Activated naive CD8-positive, alpha-beta T cell treated with anti-CD3 and anti-CD28 coated beads, Interleukin-2, amount 10 ng/mL, durations not matched to agents 7 days and 5 days (primary cell): ENCODE measurements at regions not wholly inside any gene's neighbourhood (a gene's known extent, or its start where the extent isn't known, plus 50 kb on each side); places are given as distances from the start of the nearest gene placed in this dataset.
"Not testable (repeated sequence)": the region's sequence is repeated elsewhere in the genome, so short reads cannot be mapped to it uniquely, and the experiment has no call there.

ENCODE experiments used
- ATAC-seq: fragments of 150-1000 bp; cut with Tn5 transposase; one replicate; pipeline ENCODE4 v1.10.0; 2021; ENCODE audit warnings: low read depth, moderate library complexity
- POLR2A ChIA-PET: fragments of 350-600 bp; sonication (Branson Sonifier 250); formaldehyde crosslinking; loops from one replicate; lab custom pipeline; 2021; ENCODE audit warnings: antibody characterized with exemption; lab: Charles Lee
- DNase-seq: peaks from one replicate; pipeline ENCODE4 v3.0.0; 2021
- H3K27ac Mint-ChIP-seq: one replicate; pipeline ENCODE4 v1.8.0; 2022; ENCODE audit warnings: mild to moderate bottlenecking, mixed read lengths
- H3K27me3 Mint-ChIP-seq: one replicate; pipeline ENCODE4 v1.8.0; 2022; ENCODE audit warnings: mild to moderate bottlenecking, moderate library complexity, mixed read lengths
- H3K36me3 Mint-ChIP-seq: one replicate; pipeline ENCODE4 v1.8.0; 2021; ENCODE audit warnings: mild to moderate bottlenecking, mixed read lengths
- H3K4me1 Mint-ChIP-seq: one replicate; pipeline ENCODE4 v1.8.0; 2021; ENCODE audit warnings: mixed read lengths
- H3K4me3 Mint-ChIP-seq: one replicate; pipeline ENCODE4 v1.8.0; 2022; ENCODE audit warnings: mild to moderate bottlenecking, moderate library complexity, mixed read lengths
- H3K9me3 Mint-ChIP-seq: one replicate; pipeline ENCODE4 v1.8.0; 2021; ENCODE audit warnings: mixed read lengths

DNA sequence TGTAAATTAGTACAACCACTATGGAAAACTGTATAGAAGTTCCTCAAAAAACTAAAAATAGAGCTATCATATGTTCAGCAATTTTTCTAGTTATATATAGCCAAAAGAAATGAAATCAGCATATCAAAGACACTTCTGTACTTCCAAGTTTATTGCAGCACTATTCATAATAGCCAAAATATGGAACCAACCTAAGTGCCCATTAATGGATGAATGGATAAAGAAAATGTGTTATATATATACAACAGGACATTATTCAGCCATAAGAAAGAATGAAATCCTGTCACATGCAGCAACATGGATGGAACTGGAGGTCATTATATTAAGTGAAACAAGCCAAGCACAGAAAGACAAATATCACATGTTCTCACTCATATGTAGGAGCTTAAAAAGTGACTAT, 112.6 kb downstream of the MDH1 start:
- ATAC-seq: no peak
- H3K27ac Mint-ChIP-seq: no peak overlapping the region
- no peaks in the 10 kb centered on the region for H3K9me3 Mint-ChIP-seq
- H3K4me1 Mint-ChIP-seq: no peaks in the 10 kb centered on the region
- peaks cover 4% of the 10 kb centered on the region for H3K27me3 Mint-ChIP-seq
- H3K4me3 Mint-ChIP-seq: no peak overlapping the region
- DNase-seq: no peak
- POLR2A ChIA-PET: no interaction called here
- H3K36me3 Mint-ChIP-seq: no peaks in the 10 kb centered on the region

DNA sequence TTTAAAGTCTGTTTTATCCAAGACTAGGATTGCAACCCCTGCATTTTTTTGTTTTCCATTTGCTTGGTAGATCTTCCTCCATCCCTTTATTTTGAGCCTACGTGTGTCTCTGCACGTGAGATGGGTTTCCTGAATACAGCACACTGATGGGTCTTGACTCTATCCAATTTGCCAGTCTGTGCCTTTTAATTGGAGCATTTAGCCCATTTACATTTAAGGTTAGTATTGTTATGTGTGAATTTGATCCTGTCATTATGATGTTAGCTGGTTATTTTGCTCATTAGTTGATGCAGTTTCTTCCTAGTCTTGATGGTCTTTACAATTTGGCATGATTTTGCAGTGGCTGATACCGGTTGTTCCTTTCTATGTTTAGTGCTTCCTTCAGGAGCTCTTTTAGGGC, 117.3 kb downstream of the MDH1 start:
- DNase-seq, H3K36me3 Mint-ChIP-seq, ATAC-seq, H3K4me3 Mint-ChIP-seq, POLR2A ChIA-PET, H3K27ac Mint-ChIP-seq, H3K4me1 Mint-ChIP-seq, H3K9me3 Mint-ChIP-seq, H3K27me3 Mint-ChIP-seq: not testable (repeated sequence)

DNA sequence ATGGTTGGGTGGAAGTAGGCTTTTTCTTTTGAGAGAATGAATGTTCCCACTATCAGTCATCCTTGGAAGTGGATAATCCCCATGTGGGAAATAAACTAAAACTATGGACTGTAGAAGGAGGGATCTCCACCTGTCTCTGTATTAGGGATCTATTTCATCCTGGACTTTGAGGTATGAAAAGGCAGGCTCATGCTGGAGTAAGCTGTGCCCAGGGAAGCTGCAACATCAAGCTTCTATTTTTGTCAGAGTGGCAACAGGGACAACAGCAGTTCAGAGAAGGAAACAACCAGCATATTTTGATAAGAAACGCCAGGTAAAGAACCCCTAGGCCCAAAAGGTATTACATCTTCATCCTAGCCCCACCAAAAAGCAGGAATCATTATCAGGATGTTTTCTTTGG, 122.0 kb downstream of the MDH1 start:
- no peaks in the 10 kb centered on the region for H3K36me3 Mint-ChIP-seq
- H3K9me3 Mint-ChIP-seq: peaks cover 2% of the 10 kb centered on the region
- no peaks in the 10 kb centered on the region for H3K4me1 Mint-ChIP-seq
- DNase-seq (no peak), ATAC-seq (no peak)
- POLR2A ChIA-PET: no interaction called here
- no peaks in the 10 kb centered on the region for H3K27me3 Mint-ChIP-seq
- no peak overlapping the region for H3K27ac Mint-ChIP-seq
- H3K4me3 Mint-ChIP-seq: no peak overlapping the region

DNA sequence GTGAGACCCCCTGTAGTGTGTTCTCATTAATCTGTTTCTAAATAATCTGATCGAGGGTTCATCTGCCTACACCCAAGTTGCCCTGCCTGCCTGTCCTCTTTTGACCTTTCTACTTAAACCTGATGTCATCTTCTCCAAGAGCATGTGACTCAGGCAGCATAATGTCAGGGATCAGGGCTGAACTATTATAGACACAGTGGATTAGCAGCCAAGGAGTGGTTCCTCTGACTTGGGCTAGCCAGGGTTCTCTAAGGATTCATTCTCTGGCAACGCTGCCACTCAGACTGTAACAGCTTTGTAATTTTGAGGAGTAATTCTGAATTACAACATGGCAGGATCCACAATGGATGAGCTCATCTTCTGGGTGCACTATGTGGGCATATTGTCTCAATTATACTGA, 124.0 kb downstream of the MDH1 start:
- Mint-ChIP-seq H3K9me3 (no peaks in the 10 kb centered on the region), H3K27ac (no peak overlapping the region), H3K36me3 (peaks cover 1% of the 10 kb centered on the region), H3K27me3 (no peaks in the 10 kb centered on the region), H3K4me1 (no peaks in the 10 kb centered on the region), H3K4me3 (no peak overlapping the region)
- no peak for DNase-seq
- POLR2A ChIA-PET: no interaction called here
- no peak for ATAC-seq

DNA sequence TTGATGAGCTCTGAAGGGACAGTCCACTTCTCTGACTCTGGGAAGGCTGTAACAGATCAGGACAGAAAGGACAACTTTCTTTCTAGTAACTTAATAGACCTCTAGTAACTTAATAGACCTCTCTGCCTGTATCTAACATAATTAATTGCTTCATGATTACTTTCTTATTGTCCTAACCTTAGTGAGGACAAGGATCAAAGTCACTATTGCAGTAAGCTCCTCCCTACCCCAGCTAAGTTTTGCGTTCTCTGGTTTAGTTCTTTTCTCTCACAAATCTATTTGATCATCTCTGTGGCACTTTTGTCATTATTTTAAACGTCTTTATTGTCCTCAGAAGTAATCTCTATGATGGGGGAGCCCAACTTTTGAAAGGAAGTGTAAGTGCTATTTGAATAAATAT, 125.5 kb upstream of the UGP2 start:
- no peaks in the 10 kb centered on the region for H3K27me3 Mint-ChIP-seq

DNA sequence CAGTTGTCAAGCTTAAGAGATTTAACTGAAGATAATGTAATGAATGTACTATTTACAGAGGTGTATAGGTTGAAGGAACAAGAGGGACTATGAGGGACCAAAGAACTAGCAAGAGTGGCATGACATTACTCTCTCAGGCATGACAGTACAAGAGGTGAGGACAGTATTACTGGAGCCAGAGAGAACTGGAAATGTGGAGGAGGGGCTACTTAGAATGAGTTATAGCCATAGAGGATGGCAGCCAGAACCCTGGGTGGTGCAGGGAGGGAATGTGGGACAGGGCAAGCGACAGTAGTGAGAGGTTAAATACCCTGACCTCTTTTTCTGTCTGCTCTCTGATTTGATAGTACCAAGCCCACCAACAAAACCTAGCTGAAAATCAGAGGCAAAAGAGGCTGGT, 122.6 kb upstream of the UGP2 start:
- POLR2A ChIA-PET: no interaction called here
- peaks cover 3% of the 10 kb centered on the region for H3K9me3 Mint-ChIP-seq
- H3K27ac Mint-ChIP-seq: no peak overlapping the region
- H3K4me1 Mint-ChIP-seq: no peaks in the 10 kb centered on the region
- ATAC-seq: no peak
- no peak for DNase-seq
- H3K4me3 Mint-ChIP-seq: no peak overlapping the region
- no peaks in the 10 kb centered on the region for H3K27me3 Mint-ChIP-seq
- H3K36me3 Mint-ChIP-seq: peaks cover 1% of the 10 kb centered on the region

More for the DNA sequence above, 125.5 kb upstream of the UGP2 start:
- Mint-ChIP-seq H3K36me3 (peaks cover 1% of the 10 kb centered on the region), H3K27ac (no peak overlapping the region), H3K4me3 (no peak overlapping the region), H3K9me3 (peaks cover 1% of the 10 kb centered on the region), H3K4me1 (no peaks in the 10 kb centered on the region)
- POLR2A ChIA-PET: no interaction called here
- no peak for DNase-seq
- no peak for ATAC-seq

GRCh38 chr2:63721082-63721424, 120.6 kb upstream of the UGP2 start:
- Mint-ChIP-seq H3K27me3 (no peaks in the 10 kb centered on the region), H3K9me3 (peaks cover 3% of the 10 kb centered on the region), H3K36me3 (peaks cover 1% of the 10 kb centered on the region), H3K4me1 (no peaks in the 10 kb centered on the region), H3K4me3 (no peak overlapping the region), H3K27ac (no peak overlapping the region)
- ATAC-seq (no peak), DNase-seq (no peak)
- POLR2A ChIA-PET: no interaction called here

DNA sequence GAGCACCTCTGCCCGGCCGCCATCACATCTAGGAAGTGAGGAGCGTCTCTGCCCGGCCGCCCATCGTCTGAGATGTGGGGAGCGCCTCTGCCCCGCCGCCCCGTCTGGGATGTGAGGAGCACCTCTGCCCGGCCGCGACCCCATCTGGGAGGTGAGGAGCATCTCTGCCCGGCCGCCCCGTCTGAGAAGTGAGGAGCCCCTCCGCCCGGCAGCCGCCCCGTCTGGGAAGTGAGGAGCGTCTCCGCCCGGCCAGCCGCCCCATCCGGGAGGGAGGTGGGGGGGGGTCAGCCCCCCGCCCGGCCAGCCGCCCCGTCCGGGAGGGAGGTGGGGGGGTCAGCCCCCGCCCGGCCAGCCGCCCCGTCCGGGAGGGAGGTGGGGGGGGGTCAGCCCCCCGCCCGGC, 119.4 kb upstream of the UGP2 start:
- H3K4me1 Mint-ChIP-seq, H3K4me3 Mint-ChIP-seq, H3K36me3 Mint-ChIP-seq, ATAC-seq, H3K27ac Mint-ChIP-seq, H3K27me3 Mint-ChIP-seq, H3K9me3 Mint-ChIP-seq, POLR2A ChIA-PET, DNase-seq: not testable (repeated sequence)

DNA sequence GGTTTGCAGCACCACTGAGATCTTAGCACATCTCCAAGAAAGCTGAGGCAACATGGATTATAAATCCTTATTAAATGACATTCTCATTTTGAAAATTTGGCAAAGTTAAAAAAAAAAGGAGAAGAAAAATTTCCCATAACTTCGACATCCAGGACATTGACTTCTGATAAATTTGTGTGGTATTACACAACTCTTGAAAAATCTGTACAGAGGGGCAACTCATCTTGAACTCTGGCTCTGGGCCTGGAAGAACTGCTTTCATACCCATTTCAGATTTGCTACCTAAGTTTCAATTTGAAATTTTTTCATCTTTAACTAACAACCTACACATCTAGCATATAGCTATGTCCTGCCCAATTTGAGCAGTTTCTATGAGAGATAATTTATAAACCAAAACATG, 118.0 kb upstream of the UGP2 start:
- no peak overlapping the region for H3K4me3 Mint-ChIP-seq
- H3K27me3 Mint-ChIP-seq: peaks cover 4% of the 10 kb centered on the region
- peaks cover 3% of the 10 kb centered on the region for H3K9me3 Mint-ChIP-seq
- H3K27ac Mint-ChIP-seq: no peak overlapping the region
- no peak for DNase-seq
- ATAC-seq: no peak
- no peaks in the 10 kb centered on the region for H3K36me3 Mint-ChIP-seq
- no peaks in the 10 kb centered on the region for H3K4me1 Mint-ChIP-seq
- POLR2A ChIA-PET: no interaction called here

GRCh38 chr2:63725212-63725611, 116.5 kb upstream of the UGP2 start:
- H3K36me3 Mint-ChIP-seq, POLR2A ChIA-PET, ATAC-seq, H3K27me3 Mint-ChIP-seq, DNase-seq, H3K4me1 Mint-ChIP-seq, H3K27ac Mint-ChIP-seq, H3K9me3 Mint-ChIP-seq, H3K4me3 Mint-ChIP-seq: not testable (repeated sequence)

DNA sequence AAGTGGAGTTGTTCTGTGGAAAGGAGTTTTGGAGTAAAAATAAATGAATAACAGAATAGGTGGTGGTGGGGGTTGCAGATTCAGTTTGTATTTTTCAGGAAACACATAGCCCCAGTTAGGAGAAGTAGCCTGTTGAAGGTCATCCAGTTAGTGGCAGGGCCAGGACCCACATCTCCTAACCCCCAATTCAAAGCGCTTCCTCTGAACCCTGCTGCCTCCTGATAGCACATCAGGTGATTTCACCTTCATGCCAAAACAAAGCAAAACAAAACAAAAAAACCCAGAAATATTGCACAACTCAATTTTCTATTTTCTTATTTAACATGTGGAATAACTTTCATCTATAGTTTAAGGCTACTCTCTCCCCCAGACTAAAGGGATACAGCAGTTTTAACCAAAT, 112.3 kb upstream of the UGP2 start:
- Mint-ChIP-seq H3K9me3 (no peaks in the 10 kb centered on the region), H3K27me3 (peaks cover 8% of the 10 kb centered on the region), H3K27ac (no peak overlapping the region), H3K4me1 (no peaks in the 10 kb centered on the region), H3K4me3 (no peak overlapping the region), H3K36me3 (no peaks in the 10 kb centered on the region)
- ATAC-seq: no peak
- no peak for DNase-seq
- POLR2A ChIA-PET: no interaction called here

GRCh38 chr2:63729831-63730230, 111.9 kb upstream of the UGP2 start:
- Mint-ChIP-seq H3K36me3 (no peaks in the 10 kb centered on the region), H3K27ac (no peak overlapping the region), H3K4me3 (no peak overlapping the region), H3K4me1 (no peaks in the 10 kb centered on the region), H3K27me3 (peaks cover 8% of the 10 kb centered on the region), H3K9me3 (no peaks in the 10 kb centered on the region)
- DNase-seq: no peak
- ATAC-seq: no peak
- POLR2A ChIA-PET: no interaction called here

GRCh38 chr2:63734510-63734909, 107.2 kb upstream of the UGP2 start:
- no peak overlapping the region for H3K27ac Mint-ChIP-seq
- ATAC-seq: no peak
- H3K27me3 Mint-ChIP-seq: peaks cover 5% of the 10 kb centered on the region
- H3K4me3 Mint-ChIP-seq: no peak overlapping the region
- H3K9me3 Mint-ChIP-seq: no peaks in the 10 kb centered on the region
- H3K4me1 Mint-ChIP-seq: no peaks in the 10 kb centered on the region
- no peaks in the 10 kb centered on the region for H3K36me3 Mint-ChIP-seq
- POLR2A ChIA-PET: no interaction called here
- DNase-seq: no peak

DNA sequence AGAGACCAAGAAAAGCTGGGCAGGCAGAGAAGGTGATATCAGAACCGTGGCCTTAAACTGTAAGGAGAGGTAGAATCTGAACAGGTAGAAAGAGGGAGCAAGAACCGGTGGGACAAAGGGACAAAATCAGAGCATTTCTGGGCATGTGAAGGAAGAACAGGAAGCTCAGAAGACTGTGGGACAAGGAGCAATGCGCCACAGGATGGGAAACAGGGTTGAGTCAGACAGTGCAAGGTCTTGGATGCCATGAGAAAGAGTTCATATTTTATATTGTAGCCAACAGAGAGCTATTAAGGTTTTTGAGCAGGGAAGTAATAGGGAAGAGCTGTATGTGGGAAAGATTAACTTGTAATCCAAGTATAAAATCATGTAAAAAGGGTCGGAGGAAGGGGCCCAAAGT, 106.4 kb upstream of the UGP2 start:
- no peak for ATAC-seq
- no peak overlapping the region for H3K27ac Mint-ChIP-seq
- H3K4me1 Mint-ChIP-seq: no peaks in the 10 kb centered on the region
- no peak for DNase-seq
- no peak overlapping the region for H3K4me3 Mint-ChIP-seq
- H3K27me3 Mint-ChIP-seq: peaks cover 4% of the 10 kb centered on the region
- H3K9me3 Mint-ChIP-seq: no peaks in the 10 kb centered on the region
- POLR2A ChIA-PET: no interaction called here
- no peaks in the 10 kb centered on the region for H3K36me3 Mint-ChIP-seq

GRCh38 chr2:63735931-63736330, 105.8 kb upstream of the UGP2 start:
- POLR2A ChIA-PET: no interaction called here
- DNase-seq (no peak), ATAC-seq (no peak)
- Mint-ChIP-seq H3K27ac (no peak overlapping the region), H3K9me3 (no peaks in the 10 kb centered on the region), H3K36me3 (no peaks in the 10 kb centered on the region), H3K4me1 (no peaks in the 10 kb centered on the region), H3K4me3 (no peak overlapping the region), H3K27me3 (peaks cover 4% of the 10 kb centered on the region)
